Left lung (tissue), 4 donors: ENCODE measurements at regions not wholly inside any gene's neighbourhood (a gene's known extent, or its start where the extent isn't known, plus 50 kb on each side); places are given as distances from the start of the nearest gene placed in this dataset.
A peak's percentile ranks its signal among the peaks of the same experiment; 100 is the strongest.

Experiments
- ATAC-seq: fragments of 200-7000 bp; cut with Tn5 transposase; one replicate; pipeline ENCODE4 v1.9.1; 2020; ENCODE audit warnings: moderate library complexity
- DNase-seq, 4 donors: peaks; one replicate each; pipeline ENCODE4 v3.0.0-alpha.2; 2013 to 2020
- H3K27ac ChIP-seq, 2 donors: fragments of 200-600 bp; sonication (generic) in 1 of 2; one replicate each; pipeline versions ENCODE4 v1.5.0 to v1.8.0; 2020 to 2021
- H3K27me3 ChIP-seq, 2 donors: fragments of 200-600 bp; sonication (generic) in 1 of 2; one replicate each; pipeline versions ENCODE4 v1.5.0 to v1.8.0; 2020 to 2021
- H3K36me3 ChIP-seq, 2 donors: fragments of 200-600 bp; sonication (generic) in 1 of 2; one replicate each; pipeline versions ENCODE4 v1.5.0 to v1.8.0; 2020 to 2021
- H3K4me1 ChIP-seq, 2 donors: fragments of 200-600 bp; one replicate each; pipeline ENCODE4 v1.8.0; 2021
- H3K4me3 ChIP-seq, 2 donors: fragments of 200-600 bp; sonication (generic) in 1 of 2; one replicate each; pipeline versions ENCODE4 v1.5.0 to v1.8.0; 2020 to 2021; ENCODE audit warnings: mild to moderate bottlenecking in 1 of 2
- H3K9me3 ChIP-seq, 2 donors: fragments of 200-600 bp; sonication (generic) in 1 of 2; one replicate each; pipeline versions ENCODE4 v1.5.0 to v1.8.0; 2020 to 2021
- intact Hi-C, 2 donors: fragments of 100-400 bp; cut with DNase I; formaldehyde crosslinking; loops; one replicate each; pipeline versions ENCODE4 v1.11.2 to v1.14.2; 2022
- TF ChIP-seq, protein P1 (sequence below), 2 donors: fragments of 200-600 bp; sonication (generic) in 1 of 2; IDR thresholded peaks; one replicate each; pipeline versions ENCODE4 v1.5.0 to v1.8.0; 2021; ENCODE audit warnings: antibody characterized with exemption in 2 of 2
- donor health status: DM: no; HTN: yes; CAD: no.
- donor health status: DM: no; HTN: no; CAD: no.

DNA sequence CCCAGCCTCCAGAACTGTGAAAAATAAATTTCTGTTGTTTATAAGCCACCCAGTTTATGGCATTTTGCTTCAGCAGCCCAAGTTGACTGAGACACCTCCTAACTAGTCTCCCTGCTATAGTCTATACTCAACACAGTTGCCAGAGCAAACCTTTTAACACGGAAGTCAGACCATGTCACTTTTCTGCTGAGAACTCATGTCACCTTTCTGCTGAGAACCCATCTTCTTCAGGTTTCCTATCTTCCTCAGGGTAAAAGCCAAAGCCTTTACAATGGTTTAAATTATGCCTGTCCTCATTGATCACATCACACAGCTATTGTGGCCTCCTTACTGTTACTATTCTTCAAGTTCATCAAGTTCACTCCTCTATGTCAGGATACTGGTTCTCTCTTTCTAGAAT lies 74.3 kb upstream of the SOX6 start:
- Histone ChIP-seq H3K4me1 (no peaks in the 10 kb centered on the region), H3K27me3 (no peaks in the 10 kb centered on the region), H3K36me3 (no peaks in the 10 kb centered on the region), H3K4me3 (no peak overlapping the region), H3K9me3 (peaks cover 0 to 32% of the 10 kb centered on the region in 2 donors), H3K27ac (no peak overlapping the region)
- intact Hi-C loops = no loop called here
- ATAC-seq = no peak
- TF ChIP-seq, protein P1, sequence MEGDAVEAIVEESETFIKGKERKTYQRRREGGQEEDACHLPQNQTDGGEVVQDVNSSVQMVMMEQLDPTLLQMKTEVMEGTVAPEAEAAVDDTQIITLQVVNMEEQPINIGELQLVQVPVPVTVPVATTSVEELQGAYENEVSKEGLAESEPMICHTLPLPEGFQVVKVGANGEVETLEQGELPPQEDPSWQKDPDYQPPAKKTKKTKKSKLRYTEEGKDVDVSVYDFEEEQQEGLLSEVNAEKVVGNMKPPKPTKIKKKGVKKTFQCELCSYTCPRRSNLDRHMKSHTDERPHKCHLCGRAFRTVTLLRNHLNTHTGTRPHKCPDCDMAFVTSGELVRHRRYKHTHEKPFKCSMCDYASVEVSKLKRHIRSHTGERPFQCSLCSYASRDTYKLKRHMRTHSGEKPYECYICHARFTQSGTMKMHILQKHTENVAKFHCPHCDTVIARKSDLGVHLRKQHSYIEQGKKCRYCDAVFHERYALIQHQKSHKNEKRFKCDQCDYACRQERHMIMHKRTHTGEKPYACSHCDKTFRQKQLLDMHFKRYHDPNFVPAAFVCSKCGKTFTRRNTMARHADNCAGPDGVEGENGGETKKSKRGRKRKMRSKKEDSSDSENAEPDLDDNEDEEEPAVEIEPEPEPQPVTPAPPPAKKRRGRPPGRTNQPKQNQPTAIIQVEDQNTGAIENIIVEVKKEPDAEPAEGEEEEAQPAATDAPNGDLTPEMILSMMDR (IDR thresholded peaks at IDR 0.05) = no peak
- DNase-seq = no peak

DNA sequence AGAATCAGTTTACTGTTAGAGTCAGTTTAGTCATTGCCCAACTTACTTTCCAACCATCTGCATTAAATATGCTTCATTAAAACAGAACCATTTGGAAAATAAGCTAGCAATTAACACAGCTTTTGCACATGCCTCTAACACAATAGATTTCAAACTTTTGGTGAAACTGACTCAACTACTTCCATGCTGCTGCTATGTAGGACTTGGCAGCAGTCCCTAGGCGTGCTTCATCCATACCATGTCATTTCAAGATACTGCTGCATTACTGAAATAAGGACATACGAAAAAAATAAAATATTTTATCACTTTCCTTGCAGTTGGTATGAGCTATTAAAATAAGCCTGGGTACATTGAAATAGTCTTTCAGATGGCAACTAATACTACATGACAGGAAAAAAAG lies 65.5 kb upstream of the SOX6 start:
- H3K9me3 ChIP-seq = peaks cover 0 to 9% of the 10 kb centered on the region in 2 donors
- H3K4me1 ChIP-seq = no peaks in the 10 kb centered on the region
- no peaks in the 10 kb centered on the region for H3K36me3 ChIP-seq
- H3K27me3 ChIP-seq = no peaks in the 10 kb centered on the region
- no peak for ATAC-seq
- H3K27ac ChIP-seq = no peak overlapping the region
- DNase-seq = no peak
- TF ChIP-seq, protein P1 (IDR thresholded peaks at IDR 0.05) = no peak
- H3K4me3 ChIP-seq = no peak overlapping the region
- intact Hi-C loops = no loop called here

DNA sequence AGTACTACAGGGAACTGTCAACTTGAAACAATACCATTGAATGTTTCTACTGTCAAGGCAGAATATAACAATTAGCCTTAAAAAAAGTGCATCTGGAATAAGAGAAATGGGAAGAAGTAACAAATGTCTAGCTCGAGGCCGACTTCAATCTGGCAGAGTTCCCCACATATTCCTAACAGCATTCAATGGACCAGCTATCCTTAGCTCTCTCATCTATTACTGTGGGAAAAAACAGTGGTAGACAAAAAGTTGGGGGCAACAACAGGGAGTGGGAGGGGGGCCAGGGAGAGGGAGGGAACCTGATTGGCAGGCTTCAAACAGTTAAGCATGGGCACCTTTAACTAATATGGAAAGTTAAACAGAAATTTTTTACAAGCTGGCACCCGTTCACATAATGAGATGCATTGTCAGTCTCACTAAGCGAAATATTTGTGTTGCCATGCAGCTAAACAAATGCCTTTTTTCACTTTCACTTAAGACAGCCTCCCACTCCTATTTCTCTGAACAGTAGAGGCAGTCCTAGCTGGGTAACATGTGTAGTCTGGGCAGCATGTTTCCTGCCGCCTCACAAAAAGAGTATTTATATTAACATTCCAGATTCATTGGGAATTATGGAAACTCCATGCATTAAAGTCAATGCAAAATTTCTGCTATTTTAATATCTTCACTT lies 62.2 kb upstream of the SOX6 start:
- Histone ChIP-seq H3K4me1 (no peaks in the 10 kb centered on the region), H3K9me3 (no peaks in the 10 kb centered on the region), H3K27ac (no peak overlapping the region), H3K4me3 (no peak overlapping the region), H3K36me3 (no peaks in the 10 kb centered on the region), H3K27me3 (no peaks in the 10 kb centered on the region)
- ATAC-seq = no peak
- intact Hi-C loops = no loop called here
- DNase-seq = peak in 2 of 4 donors; percentile 13 to 29
- TF ChIP-seq, protein P1 (IDR thresholded peaks at IDR 0.05) = no peak

DNA sequence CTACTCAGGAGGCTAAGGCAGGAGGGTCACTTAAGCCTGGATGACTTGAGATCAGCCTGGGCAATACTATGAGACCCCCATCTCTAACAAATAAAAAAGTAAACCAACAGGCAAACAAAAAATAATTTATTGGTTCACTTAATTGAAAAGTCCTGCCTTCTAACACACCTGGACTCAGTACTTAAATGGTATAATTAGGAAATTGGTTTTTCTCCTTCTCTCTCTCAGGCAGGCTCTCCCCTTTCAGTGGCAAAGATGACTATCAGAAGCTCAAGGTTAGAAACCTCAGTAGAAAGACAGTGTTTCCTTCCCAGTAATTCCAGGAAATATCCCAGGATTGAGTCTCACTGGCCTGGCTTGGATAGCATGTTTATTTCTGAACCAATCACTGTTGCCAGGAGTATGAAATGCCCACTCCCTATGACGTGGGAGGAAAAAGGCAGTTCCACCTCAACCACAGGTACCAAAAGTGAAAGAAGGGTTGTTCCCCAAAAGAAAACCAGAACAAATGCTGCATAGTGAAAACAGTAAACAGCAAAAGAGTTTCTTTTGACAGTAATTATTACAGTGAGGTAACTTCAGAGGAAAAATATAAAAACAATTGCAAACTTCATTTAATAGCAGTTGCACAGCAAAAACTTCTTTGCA lies 56.3 kb upstream of the SOX6 start:
- ATAC-seq (no peak), DNase-seq (no peak)
- Histone ChIP-seq H3K27me3 (no peaks in the 10 kb centered on the region), H3K36me3 (no peaks in the 10 kb centered on the region), H3K4me3 (no peak overlapping the region), H3K4me1 (no peaks in the 10 kb centered on the region), H3K9me3 (no peaks in the 10 kb centered on the region), H3K27ac (no peak overlapping the region)
- intact Hi-C loops = no loop called here
- TF ChIP-seq, protein P1 (IDR thresholded peaks at IDR 0.05) = no peak

DNA sequence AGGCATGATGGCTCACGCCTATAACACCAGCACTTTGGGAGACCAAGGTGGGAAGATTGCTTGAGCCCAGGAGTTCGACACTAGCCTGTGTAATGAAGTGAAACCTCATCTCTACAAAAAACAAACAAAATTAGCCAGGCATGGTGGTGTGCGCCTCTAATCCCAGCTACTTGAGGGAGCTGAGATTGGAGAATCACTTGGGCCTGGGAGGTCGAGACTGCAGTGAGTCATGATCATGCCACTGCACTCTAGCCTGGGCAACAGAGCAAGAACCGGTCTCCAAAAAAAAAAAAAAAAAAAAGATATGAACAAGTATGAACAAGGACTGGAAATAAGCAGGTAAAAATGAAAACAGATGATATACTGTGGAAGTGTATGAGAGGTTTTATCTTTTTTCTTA lies 54.1 kb upstream of the SOX6 start:
- no peaks in the 10 kb centered on the region for H3K4me1 ChIP-seq
- TF ChIP-seq, protein P1 (IDR thresholded peaks at IDR 0.05) = no peak
- H3K27ac ChIP-seq = no peak overlapping the region
- H3K4me3 ChIP-seq = no peak overlapping the region
- DNase-seq = no peak
- no peaks in the 10 kb centered on the region for H3K27me3 ChIP-seq
- H3K9me3 ChIP-seq = no peaks in the 10 kb centered on the region
- intact Hi-C loops = no loop called here
- no peak for ATAC-seq
- no peaks in the 10 kb centered on the region for H3K36me3 ChIP-seq
